Immature natural killer cell (primary cell): ENCODE measurements at regions not wholly inside any gene's neighbourhood (a gene's known extent, or its start where the extent isn't known, plus 50 kb on each side); places are given as distances from the start of the nearest gene placed in this dataset.
"Not testable (repeated sequence)": the region's sequence is repeated elsewhere in the genome, so short reads cannot be mapped to it uniquely, and the experiment has no call there.

Experiments
- DNase-seq, 3 donors: peaks; one replicate each; pipeline ENCODE4 v3.0.0; 2022; ENCODE audit warnings: mixed read lengths in 1 of 3
- H3K27ac Mint-ChIP-seq, 6 donors: one replicate each; pipeline ENCODE4 v1.8.0; 2020; ENCODE audit warnings: mixed read lengths in 6 of 6, mild to moderate bottlenecking in 5 of 6, inconsistent platforms in 4 of 6, moderate library complexity in 3 of 6
- H3K27me3 Mint-ChIP-seq, 3 donors: one replicate each; pipeline ENCODE4 v1.8.0; 2020 to 2021; ENCODE audit warnings: low read depth in 3 of 3, mild to moderate bottlenecking in 3 of 3, mixed read lengths in 3 of 3, moderate library complexity in 3 of 3, inconsistent platforms in 1 of 3
- H3K36me3 Mint-ChIP-seq, 3 donors: one replicate each; pipeline ENCODE4 v1.8.0; 2020; ENCODE audit warnings: mixed read lengths in 3 of 3, inconsistent platforms in 2 of 3, mild to moderate bottlenecking in 2 of 3
- H3K4me1 Mint-ChIP-seq, 2 donors: one replicate each; pipeline ENCODE4 v1.8.0; 2020; ENCODE audit warnings: inconsistent platforms in 2 of 2, mild to moderate bottlenecking in 2 of 2, mixed read lengths in 2 of 2, moderate library complexity in 1 of 2
- H3K4me3 Mint-ChIP-seq, 5 donors: one replicate each; pipeline ENCODE4 v1.8.0; 2020; ENCODE audit warnings: mild to moderate bottlenecking in 5 of 5, mixed read lengths in 5 of 5, inconsistent platforms in 3 of 5, moderate library complexity in 3 of 5
- H3K9me3 Mint-ChIP-seq, 6 donors: one replicate each; pipeline ENCODE4 v1.8.0; 2020; ENCODE audit warnings: mild to moderate bottlenecking in 6 of 6, mixed read lengths in 6 of 6, inconsistent platforms in 4 of 6, moderate library complexity in 3 of 6

DNA sequence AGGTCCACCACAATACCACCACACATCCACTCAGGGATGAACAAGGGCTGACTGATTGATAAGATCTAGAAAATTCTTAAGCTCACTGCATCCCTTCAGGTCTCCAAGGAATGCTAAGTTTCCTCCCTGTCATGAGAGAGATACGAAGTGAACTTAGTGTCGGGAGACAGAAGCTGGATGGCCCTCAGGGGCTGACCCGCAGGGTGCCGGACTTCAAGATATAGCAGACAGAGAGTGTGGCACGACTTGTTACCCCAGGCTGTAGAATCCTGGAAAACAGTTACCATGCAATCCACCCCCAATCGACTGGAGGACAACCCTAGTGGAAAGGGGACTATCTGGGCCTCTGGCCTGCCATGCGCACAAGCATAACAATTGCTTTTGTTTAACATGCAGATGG is 1217.5 kb upstream of the ATXN8OS start:
- not testable (repeated sequence) for H3K4me1 Mint-ChIP-seq, H3K27me3 Mint-ChIP-seq, H3K36me3 Mint-ChIP-seq, DNase-seq, H3K27ac Mint-ChIP-seq, H3K4me3 Mint-ChIP-seq
- H3K9me3 Mint-ChIP-seq: peaks cover 14 to 66% (median 35%) of the 10 kb centered on the region in 6 donors

DNA sequence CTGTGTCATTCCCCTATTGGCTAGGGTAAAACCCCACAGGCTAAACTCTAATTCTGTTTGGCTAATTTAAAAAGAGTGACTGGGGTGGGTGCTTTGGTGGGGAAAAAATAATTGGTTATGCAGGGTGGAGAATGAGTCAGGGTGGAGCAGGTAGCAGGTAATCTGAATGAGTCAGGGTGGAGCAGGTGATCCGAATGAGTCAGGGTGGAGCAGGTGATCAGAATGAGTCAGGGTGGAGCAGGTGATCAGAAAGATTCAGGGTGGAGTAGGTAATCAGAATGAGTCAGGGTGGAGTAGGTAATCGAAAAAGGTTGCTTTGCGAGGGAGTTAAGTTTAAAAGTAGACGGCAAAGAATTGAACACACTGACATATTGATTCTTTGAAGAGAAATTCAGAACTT is 1218.8 kb upstream of the ATXN8OS start:
- H3K4me3 Mint-ChIP-seq: no peak overlapping the region
- DNase-seq: no peak
- H3K27me3 Mint-ChIP-seq: no peaks in the 10 kb centered on the region
- no peak overlapping the region for H3K27ac Mint-ChIP-seq
- no peaks in the 10 kb centered on the region for H3K4me1 Mint-ChIP-seq
- H3K9me3 Mint-ChIP-seq: peaks cover 17 to 66% (median 34%) of the 10 kb centered on the region in 6 donors
- no peaks in the 10 kb centered on the region for H3K36me3 Mint-ChIP-seq

DNA sequence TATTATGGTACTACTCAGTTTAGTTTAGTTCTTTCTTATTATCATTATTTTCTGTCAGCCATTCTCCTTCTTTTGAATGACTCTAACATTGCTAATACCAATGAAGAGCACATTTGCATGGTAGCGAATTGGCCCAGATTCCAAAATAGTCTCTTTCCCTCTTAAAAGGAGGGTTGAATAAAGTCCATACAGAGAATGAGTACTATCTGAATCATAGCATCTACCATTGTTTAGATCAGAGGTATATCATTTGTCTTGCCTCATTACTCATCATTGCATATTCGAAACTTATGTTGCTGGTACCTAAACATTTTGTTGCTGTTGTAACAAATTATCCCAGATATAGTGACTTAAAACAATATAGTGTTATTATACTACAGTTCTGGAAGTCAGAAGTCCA is 1235.3 kb upstream of the ATXN8OS start:
- H3K36me3 Mint-ChIP-seq: peaks cover 0 to 3% (median 0%) of the 10 kb centered on the region in 3 donors
- H3K4me3 Mint-ChIP-seq: no peak overlapping the region
- H3K9me3 Mint-ChIP-seq: peaks cover 11 to 37% (median 24%) of the 10 kb centered on the region in 6 donors
- DNase-seq: no peak
- no peak overlapping the region for H3K27ac Mint-ChIP-seq
- H3K4me1 Mint-ChIP-seq: no peaks in the 10 kb centered on the region
- H3K27me3 Mint-ChIP-seq: no peaks in the 10 kb centered on the region

DNA sequence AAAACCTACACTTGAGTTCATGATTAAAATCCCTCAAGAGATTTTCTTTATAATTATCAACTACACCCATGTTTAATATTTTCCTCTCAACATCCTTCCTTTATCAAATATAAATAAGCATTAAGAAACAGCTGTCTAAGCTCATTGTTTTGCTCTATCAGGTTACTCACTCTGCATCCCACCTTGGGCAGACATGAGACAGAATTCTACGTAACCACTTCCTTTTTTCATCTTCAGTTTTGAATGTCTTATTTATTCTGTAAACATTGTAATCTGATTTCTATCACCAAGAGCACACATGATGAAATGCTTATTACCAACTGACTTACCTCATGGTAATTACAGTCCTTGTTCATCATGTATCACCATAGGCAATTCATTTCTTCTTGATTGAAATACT is 1256.6 kb upstream of the ATXN8OS start:
- no peaks in the 10 kb centered on the region for H3K27me3 Mint-ChIP-seq
- H3K36me3 Mint-ChIP-seq: peaks cover 0 to 3% (median 0%) of the 10 kb centered on the region in 3 donors
- peaks cover 14 to 51% (median 34%) of the 10 kb centered on the region in 6 donors for H3K9me3 Mint-ChIP-seq
- no peaks in the 10 kb centered on the region for H3K4me1 Mint-ChIP-seq
- no peak overlapping the region for H3K4me3 Mint-ChIP-seq
- DNase-seq: no peak
- no peak overlapping the region for H3K27ac Mint-ChIP-seq

DNA sequence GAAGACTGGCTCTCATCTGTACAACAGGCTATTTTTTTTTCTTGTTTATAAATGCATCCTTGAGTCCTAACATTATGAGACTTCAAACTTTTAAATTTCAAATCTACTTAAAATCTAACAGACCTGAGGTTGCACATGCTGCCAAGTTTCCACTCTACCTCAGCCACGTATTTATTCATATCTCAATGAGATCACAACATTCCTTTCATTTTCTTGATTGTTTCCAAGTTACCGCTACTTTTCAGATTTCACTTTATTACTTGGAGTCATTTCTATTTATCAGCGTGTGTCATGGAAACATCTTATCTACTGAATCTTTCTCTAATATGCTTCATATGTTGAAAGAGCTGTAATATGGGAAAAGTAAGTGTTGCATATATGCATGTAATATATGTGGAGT is 1257.5 kb upstream of the ATXN8OS start:
- no peak overlapping the region for H3K4me3 Mint-ChIP-seq
- no peak for DNase-seq
- no peaks in the 10 kb centered on the region for H3K27me3 Mint-ChIP-seq
- no peak overlapping the region for H3K27ac Mint-ChIP-seq
- no peaks in the 10 kb centered on the region for H3K4me1 Mint-ChIP-seq
- peaks cover 16 to 56% (median 40%) of the 10 kb centered on the region in 6 donors for H3K9me3 Mint-ChIP-seq
- H3K36me3 Mint-ChIP-seq: peaks cover 0 to 3% (median 0%) of the 10 kb centered on the region in 3 donors

DNA sequence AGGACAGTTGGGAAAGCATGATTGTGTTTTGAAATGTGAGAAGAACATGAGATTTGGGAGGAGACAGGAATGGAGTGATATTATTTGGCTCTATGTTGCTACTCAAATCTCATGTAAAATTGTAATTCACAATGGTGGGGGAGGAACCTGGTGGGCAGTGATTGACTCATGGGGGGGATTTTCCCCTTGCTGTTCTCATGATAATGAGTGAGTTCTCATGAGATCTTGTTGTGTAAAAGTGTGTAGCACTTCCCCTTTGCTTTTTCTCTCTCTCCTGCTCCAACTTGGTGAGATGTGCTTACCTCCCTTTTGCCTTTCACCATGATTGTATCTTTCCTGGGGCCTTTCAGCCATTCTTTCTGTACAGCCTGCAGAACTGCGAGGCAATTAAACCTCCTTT is 1261.0 kb upstream of the ATXN8OS start:
- Mint-ChIP-seq H3K27me3 (no peaks in the 10 kb centered on the region), H3K4me1 (no peaks in the 10 kb centered on the region), H3K4me3 (no peak overlapping the region), H3K36me3 (peaks cover 0 to 3% (median 0%) of the 10 kb centered on the region in 3 donors), H3K9me3 (peaks cover 16 to 66% (median 40%) of the 10 kb centered on the region in 6 donors), H3K27ac (no peak overlapping the region)
- no peak for DNase-seq

DNA sequence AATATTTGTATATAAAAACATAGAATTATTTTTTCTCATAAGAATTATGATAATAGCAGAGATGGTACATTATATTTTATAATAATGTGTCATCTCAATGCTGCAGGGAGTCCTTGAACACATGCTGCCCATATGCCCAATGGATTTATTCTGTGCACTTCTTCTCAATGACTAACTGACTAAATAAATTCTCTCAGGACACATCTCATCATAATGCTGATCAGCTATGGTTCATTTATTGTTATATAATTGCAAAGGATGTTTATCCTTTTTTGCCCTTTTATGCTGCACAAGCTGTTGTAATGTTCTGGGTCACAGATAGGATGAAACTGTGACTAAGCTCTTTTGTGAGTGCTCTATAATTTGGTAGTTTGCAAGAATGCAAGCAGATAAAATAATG is 1273.3 kb upstream of the ATXN8OS start:
- Mint-ChIP-seq H3K27ac (no peak overlapping the region), H3K36me3 (no peaks in the 10 kb centered on the region), H3K9me3 (peaks cover 14 to 42% (median 24%) of the 10 kb centered on the region in 6 donors), H3K27me3 (peaks cover 0 to 2% (median 0%) of the 10 kb centered on the region in 3 donors), H3K4me3 (no peak overlapping the region), H3K4me1 (no peaks in the 10 kb centered on the region)
- DNase-seq: no peak

DNA sequence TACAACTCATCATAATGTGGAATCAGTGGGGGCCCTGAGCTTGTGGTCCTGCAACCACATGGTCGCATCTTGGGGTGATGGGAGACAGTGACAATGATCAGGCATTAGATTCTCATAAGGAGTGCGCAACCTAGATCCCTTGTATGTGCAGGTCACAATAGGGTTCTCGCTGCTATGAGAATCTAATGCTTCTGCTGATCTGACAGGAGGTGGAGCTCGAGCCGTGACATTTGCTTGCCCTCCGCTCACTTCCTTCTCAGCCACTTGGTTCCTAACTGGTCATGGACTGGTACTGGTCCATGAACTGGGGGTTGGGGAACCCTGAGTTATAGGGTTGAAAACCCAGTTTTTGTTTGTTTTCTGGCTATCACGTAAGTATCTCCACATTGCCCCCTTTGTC is 1290.9 kb upstream of the ATXN8OS start:
- Mint-ChIP-seq H3K27me3 (no peaks in the 10 kb centered on the region), H3K4me1 (no peaks in the 10 kb centered on the region), H3K4me3 (no peak overlapping the region), H3K36me3 (peaks cover 0 to 4% (median 0%) of the 10 kb centered on the region in 3 donors), H3K9me3 (peaks cover 0 to 59% (median 20%) of the 10 kb centered on the region in 6 donors), H3K27ac (no peak overlapping the region)
- no peak for DNase-seq

DNA sequence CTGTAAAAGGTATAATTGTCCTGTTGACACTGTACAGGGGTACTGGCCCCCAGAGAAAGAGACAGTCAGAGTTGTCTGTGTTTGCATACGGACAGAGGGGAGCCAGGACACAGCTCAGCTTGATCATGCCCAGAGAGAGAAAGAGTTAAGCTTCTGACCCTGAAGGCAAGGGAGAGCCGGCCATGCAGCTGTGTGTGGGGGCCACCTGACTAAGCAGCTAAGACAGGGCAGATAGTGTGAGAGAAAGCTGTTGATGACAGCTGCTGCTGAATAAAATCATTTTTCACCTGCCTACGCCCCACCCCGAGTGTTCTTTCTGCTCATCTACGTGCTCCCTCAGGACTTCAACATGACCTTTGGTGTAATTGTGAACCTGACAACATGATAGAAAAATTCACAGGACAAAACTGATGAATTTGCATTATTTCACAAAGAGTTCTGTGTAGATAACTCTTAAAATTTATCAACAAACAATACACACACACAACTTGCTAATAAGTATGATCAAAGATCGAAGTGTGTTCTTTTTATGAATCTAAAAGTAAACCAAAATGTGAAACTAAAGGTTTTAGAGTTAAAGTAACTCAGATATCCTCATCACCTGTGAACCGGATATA is 1294.3 kb upstream of the ATXN8OS start:
- no peaks in the 10 kb centered on the region for H3K27me3 Mint-ChIP-seq
- no peak for DNase-seq
- no peaks in the 10 kb centered on the region for H3K4me1 Mint-ChIP-seq
- H3K9me3 Mint-ChIP-seq: peaks cover 0 to 42% (median 12%) of the 10 kb centered on the region in 6 donors
- no peak overlapping the region for H3K4me3 Mint-ChIP-seq
- H3K36me3 Mint-ChIP-seq: peaks cover 0 to under 1% (median 0%) of the 10 kb centered on the region in 3 donors
- no peak overlapping the region for H3K27ac Mint-ChIP-seq

DNA sequence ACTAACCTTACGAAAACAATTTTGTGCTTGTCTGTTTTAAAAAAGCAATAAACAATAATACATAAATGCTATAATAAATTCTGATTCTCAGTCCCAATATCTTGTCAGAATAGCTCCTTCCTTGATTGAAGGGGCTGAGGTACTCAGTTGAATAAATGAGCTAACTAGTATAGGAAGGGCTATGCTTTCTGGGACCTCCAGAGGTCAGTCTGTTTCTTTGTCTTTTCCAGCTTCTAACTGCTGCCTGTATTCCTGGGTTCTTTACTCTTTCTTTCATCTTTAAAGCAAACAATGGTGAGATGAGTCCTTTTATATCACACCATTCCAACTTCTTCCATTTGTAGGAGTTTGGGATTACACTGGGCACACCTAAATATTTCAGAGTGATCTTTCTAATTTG is 1297.0 kb upstream of the ATXN8OS start:
- H3K27ac Mint-ChIP-seq: no peak overlapping the region
- no peaks in the 10 kb centered on the region for H3K27me3 Mint-ChIP-seq
- no peak overlapping the region for H3K4me3 Mint-ChIP-seq
- H3K4me1 Mint-ChIP-seq: no peaks in the 10 kb centered on the region
- H3K9me3 Mint-ChIP-seq: peaks cover 0 to 37% (median 13%) of the 10 kb centered on the region in 6 donors
- H3K36me3 Mint-ChIP-seq: no peaks in the 10 kb centered on the region
- DNase-seq: no peak

DNA sequence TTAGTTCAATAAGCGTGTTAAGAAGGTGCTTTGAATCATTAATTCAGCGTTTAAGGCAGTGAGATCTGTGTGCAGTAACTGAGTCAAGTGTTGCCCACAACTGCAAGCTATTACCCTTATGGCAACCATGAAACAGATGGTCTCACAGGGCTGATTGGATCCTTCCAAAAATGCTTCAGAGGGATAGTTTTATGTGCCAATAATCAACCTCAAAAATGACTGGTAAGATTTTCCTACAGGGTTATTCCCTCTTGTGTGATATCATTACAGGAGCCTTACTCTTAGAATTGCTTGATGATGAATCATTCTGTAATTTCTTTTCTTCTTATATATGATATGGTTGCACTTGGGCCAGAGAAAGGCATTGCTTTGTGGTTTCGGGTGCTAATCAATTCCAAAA is 1299.2 kb upstream of the ATXN8OS start:
- Mint-ChIP-seq H3K9me3 (peaks cover 0 to 30% (median 13%) of the 10 kb centered on the region in 6 donors), H3K4me3 (no peak overlapping the region), H3K36me3 (no peaks in the 10 kb centered on the region), H3K27me3 (no peaks in the 10 kb centered on the region), H3K27ac (no peak overlapping the region), H3K4me1 (no peaks in the 10 kb centered on the region)
- DNase-seq: no peak

DNA sequence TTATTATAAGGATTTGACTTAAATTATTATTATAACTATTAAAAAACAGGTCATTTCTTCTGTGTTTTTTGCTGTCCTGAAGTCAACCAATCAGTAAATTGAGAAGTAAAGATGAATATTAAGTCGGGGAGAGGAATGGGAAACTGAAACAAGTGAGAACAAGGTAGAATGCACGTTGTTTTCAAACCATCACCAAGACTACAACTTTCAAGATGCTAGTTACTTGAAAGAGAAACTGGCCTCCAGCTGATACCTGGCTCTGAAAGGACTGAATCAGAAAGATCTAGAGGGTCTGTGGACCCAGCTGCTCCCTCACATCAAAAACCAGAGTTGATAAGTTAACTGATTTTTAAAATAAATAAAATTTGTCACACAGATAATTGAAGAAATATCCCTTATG is 1301.5 kb upstream of the ATXN8OS start:
- H3K36me3 Mint-ChIP-seq: no peaks in the 10 kb centered on the region
- no peaks in the 10 kb centered on the region for H3K4me1 Mint-ChIP-seq

DNA sequence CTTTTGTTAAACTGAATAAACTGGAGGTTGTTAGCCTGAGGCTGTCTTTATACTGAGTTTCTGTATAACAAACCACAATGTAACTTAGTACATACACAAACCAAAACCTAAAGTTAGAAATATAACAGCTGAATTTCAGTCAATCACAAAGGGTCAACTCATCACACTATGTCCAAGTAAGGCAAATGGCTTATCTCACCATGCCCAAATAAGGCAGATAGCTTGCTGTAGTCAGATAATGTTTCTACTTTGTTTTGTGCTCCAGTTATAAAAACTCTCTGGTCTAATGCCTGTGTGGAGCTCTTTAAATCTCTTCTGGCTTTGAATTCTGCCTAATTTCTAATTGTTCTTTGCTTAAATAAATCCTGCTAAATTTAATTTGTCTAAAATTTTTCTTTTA is 1323.4 kb upstream of the ATXN8OS start:
- Mint-ChIP-seq H3K4me1 (no peaks in the 10 kb centered on the region), H3K27me3 (no peaks in the 10 kb centered on the region), H3K9me3 (peaks cover 15 to 56% (median 31%) of the 10 kb centered on the region in 6 donors), H3K36me3 (no peaks in the 10 kb centered on the region), H3K4me3 (no peak overlapping the region), H3K27ac (no peak overlapping the region)
- DNase-seq: no peak

More for the DNA sequence above, 1301.5 kb upstream of the ATXN8OS start:
- peaks cover 6 to 28% (median 13%) of the 10 kb centered on the region in 6 donors for H3K9me3 Mint-ChIP-seq
- no peak for DNase-seq
- no peak overlapping the region for H3K4me3 Mint-ChIP-seq
- H3K27ac Mint-ChIP-seq: no peak overlapping the region
- H3K27me3 Mint-ChIP-seq: no peaks in the 10 kb centered on the region

DNA sequence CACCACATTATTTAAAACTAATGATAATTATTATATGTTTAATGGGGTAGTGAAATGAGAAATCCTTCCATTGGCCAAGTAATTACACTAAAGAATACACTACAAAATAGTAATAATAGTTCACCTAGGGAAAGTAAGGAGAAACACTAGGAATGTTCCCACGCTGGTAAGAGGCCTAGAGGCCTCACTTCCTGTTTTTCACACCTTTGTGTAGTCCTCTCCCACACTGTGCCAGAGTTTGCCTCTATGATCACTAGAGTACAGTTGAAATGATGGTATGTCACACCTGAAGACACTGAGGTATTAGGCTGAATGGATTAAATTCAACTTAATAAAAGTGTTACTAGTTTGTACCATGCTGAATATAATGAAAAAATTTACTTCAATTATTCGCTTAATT is 1348.0 kb upstream of the ATXN8OS start:
- Mint-ChIP-seq H3K9me3 (peaks cover 8 to 58% (median 21%) of the 10 kb centered on the region in 6 donors), H3K4me3 (no peak overlapping the region), H3K4me1 (no peaks in the 10 kb centered on the region), H3K36me3 (no peaks in the 10 kb centered on the region), H3K27ac (no peak overlapping the region), H3K27me3 (no peaks in the 10 kb centered on the region)
- DNase-seq: no peak

DNA sequence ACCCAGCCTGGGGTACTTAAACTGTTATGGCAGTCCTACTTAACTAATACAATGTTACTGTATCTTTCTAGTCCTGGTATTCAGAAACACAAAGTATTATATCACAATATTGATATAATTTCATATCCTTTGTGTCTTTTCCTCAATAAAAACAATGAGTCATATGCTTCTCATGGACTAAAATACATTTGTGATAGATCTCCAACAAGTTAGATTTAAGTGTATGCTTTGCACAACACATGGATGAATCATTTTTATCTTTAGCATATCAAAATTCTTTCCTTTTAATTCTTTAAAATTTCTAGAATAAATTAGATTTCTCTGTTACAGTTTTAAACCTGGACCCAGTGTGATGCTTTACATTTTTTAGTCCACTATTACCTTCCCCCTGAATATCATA is 1357.8 kb upstream of the ATXN8OS start:
- peaks cover 3 to 56% (median 29%) of the 10 kb centered on the region in 6 donors for H3K9me3 Mint-ChIP-seq
- no peak overlapping the region for H3K4me3 Mint-ChIP-seq
- H3K27me3 Mint-ChIP-seq: no peaks in the 10 kb centered on the region
- no peaks in the 10 kb centered on the region for H3K36me3 Mint-ChIP-seq
- DNase-seq: no peak
- H3K27ac Mint-ChIP-seq: no peak overlapping the region
- no peaks in the 10 kb centered on the region for H3K4me1 Mint-ChIP-seq
